Stimulated activated CD4-positive, alpha-beta T cell treated with anti-CD3 and anti-CD28 coated beads, Interleukin-2, amount 100 ng/mL, for 48 hours (primary cell): ENCODE measurements at regions not wholly inside any gene's neighbourhood (a gene's known extent, or its start where the extent isn't known, plus 50 kb on each side); places are given as distances from the start of the nearest gene placed in this dataset.
"Not testable (repeated sequence)": the region's sequence is repeated elsewhere in the genome, so short reads cannot be mapped to it uniquely, and the experiment has no call there.

Experiments
- DNase-seq, 2 donors: peaks; one replicate each; pipeline ENCODE4 v3.0.0-alpha.2; 2020

DNA sequence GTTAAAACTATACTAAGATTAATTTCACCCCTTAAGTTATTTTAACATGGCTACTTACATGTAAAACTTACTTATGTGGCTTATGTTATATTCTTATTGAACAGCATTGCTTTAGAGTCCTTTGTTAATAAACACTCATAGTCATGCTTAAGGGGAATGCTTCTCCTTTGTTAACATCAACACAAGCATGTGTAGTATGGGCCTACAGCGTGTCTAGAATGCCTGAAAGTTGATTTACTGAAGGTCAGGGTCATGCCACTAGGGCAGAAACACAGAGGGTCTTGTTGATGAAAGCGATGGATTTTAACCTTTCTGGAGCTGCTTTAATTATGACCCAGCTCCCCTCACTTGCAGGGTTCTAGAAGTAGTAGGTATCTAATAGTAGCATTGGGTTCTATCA is 159.8 kb upstream of the DLX2 start:
- no peak for DNase-seq

DNA sequence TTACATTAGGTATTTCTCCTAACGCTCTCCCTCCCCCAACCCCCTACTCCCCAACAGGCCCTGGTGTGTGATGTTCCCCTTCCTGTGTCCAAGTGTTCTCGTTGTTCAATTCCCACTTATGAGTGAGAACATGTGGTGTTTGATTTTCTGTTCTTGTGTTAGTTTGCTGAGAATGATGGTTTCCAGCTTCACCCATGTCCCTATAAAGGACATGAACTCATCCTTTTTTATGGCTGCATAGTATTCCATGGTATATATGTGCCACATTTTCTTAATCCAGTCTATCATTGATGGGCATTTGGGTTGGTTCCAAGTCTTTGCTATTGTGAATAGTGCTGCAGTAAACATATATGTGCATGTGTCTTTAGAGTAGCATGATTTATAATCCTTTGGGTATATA is 162.1 kb upstream of the DLX2 start:
- not testable (repeated sequence) for DNase-seq

DNA sequence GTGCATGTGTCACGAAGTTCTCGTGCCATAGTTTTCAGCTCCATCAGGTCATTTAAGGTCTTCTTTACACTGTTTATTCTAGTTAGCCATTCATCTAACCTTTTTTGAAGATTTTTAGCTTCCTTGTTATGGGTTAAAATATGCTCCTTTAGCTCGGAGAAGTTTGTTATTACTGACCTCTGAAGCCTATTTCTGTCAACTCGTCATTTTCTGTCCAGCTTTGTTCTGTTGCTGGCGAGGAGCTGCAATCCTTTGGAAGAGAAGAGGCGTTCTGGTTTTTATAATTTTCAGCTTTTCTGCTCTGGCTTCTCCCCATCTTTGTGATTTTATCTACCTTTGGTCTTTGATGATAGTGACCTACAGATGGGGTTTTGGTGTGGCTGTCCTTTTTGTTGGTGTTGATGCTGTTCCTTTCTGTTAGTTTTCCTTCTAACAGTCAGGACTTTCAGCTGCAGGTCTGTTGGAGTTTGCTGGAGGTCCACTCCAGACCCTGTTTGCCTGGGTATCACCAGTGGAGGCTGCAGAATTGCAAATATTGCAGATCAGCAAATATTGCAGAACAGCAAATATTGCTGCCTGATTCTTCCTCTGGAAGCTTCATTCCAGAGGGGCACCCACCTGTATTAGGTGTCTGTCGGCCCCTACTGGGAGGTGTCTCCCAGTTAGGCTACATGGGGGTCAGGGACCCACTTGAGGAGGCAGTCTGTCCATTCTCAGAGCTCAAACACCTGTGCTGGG is 157.7 kb upstream of the ITGA6 start:
- not testable (repeated sequence) for DNase-seq

DNA sequence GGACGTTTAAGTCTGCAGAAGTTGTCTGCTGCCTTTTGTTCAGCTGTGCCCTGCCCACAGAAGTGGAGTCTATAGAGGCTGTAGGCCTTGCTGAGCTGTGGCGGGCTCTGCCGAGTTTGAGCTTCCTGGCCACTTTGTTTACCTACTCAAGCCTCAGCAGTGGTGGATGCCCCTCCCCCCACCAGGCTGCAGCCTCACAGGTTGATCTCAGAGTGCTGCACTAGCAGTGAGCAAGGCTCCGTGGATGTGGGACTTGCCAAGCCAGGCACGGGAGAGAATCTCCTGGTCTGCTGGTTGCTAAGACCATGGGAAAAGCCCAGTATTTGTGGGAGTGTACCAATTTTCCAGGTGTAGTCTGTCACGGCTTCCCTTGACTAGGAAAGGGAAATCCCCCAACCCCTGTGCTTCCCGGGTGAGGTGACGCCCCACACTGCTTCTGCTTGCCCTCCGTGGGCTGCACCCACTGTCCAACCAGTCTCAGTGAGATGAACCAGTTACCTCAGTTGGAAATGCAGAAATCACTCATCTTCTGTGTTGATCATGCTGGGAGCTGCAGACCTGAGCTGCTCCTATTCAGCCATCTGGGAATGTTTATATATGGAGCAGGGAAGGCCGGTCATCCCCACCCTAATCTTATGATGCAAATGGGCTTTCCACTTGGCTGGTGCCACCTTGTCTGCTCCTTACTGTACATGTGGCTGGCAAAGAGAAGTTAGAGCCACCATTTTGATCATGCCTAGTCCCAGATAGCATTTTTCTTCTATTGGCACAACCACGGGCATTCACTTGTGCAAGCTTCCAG is 156.9 kb upstream of the ITGA6 start:
- DNase-seq: no peak

DNA sequence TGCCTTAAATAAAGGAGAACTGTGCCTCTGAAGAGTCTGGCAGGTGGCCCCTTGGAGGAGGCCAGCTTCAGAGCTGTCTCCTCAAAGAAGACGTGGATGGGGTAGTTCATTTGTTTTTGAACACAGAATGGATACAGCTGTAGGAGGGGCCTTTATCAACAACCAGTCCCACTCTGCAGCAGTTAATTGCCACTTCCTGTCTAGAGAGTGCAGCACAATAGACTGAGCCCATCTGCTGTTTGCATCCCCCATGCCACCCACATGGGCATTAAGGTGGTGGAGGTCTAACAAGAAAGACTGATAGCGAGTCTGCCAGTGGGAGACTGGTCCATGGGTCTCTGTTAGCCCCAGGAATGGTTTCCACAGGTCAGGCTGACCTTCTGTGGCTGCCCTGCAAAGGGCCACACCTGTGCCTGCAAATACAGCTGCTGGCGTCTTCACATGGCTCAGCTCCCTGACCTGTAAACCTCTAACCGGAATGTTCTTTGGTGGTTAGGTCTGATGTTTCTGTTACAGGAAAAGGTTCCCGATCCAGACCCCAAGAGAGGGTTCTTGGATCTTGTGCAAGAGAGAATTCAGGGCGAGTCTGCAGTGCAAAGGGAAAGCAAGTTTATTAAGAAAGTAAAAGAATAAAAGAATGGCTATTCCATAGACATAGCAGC is 153.3 kb upstream of the ITGA6 start:
- no peak for DNase-seq

DNA sequence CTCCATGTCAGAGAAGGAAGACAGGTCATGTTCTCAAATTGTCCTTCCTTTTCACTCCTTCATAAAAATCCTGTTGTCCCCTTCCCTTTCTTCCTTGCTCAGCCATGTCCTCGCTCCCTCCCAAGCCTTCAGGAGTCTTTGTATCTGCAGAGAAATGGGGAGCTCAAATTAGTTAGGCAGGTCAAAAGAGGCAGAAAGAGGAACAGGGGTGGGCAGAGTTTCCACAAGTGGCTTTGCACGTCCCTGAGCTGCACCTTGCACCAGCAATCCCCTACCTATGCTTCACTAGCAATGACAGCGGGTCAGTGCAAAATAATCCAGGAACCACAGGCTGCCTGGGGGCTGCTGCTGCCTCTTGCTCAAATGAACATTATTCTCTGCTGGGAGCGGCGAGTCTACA is 152.1 kb upstream of the ITGA6 start:
- DNase-seq: no peak

DNA sequence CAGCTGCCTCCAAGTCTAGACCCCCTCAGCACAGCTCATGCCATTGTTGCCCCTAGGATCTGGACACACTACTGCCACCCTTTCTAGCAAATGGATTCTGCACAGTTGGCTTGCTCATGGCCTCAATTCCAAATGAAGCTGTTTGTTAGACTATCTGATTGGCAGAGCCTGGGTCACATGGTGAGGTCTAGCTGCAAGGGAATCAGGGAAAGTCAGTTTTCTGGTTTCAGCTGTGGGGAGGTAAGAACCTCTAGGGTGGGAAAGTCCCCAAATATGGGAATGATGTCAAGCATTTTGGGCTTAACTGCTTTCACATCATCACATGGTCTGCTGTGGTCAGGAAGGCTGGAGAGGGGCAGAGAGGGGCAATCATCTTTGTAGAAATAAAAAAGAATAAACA is 150.4 kb upstream of the ITGA6 start:
- DNase-seq: no peak

DNA sequence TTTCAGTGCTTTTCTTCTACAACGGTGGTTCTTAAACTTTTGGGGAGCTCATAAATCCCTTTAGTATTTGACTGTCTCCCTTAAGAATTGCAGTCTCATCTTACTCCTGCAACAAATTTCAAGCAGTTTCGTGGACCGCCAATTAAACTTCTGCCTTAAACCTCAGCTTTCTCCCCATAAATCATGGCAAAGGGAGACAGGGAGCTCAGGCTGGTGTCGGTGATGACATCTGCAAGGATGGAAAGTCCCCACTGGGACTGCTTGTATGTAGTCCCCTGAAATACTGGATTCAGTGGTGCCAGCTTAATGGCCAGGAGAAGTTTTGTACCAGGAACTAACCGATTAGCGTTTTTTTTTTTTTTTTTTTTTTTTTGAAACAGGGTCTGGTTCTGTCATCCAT is 148.7 kb upstream of the ITGA6 start:
- no peak for DNase-seq

DNA sequence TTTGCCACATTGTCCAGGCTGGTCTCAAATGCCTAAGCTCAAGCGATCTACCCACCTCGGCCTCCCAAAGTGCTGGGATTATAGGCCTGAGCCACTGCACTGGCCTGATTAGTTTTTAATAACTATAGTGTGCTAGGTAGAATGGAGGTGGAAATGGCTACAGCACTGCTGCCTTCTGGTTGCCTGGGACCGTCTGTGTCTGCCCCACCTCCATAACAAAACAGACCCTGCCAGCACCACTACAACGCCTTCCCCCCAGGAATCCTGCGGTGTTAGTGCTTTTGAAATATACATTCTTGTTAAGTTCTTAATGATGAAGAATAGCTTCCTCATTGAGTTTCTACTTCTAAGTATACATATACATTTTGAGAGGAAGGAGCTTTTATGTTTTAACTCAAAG is 148.2 kb upstream of the ITGA6 start:
- DNase-seq: no peak

DNA sequence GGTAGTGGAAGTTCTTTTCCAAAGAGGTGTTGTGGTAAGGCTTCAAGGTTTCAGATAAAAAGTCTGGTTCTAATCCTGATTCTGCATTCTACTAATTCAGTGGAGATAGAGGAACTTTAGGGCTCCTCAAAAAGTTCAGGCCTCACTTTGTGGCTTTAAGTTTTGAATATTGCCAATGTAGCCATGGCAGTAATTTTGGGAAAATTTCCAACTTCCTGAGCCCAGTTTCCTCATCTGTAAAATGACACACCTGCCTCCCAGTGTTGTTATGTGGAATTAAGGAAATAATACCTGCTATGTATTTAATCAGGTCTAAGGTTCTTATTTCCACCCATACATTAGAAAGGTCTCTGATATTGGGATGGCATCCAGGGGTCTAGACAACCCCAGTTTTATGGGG is 147.6 kb upstream of the ITGA6 start:
- DNase-seq: no peak

DNA sequence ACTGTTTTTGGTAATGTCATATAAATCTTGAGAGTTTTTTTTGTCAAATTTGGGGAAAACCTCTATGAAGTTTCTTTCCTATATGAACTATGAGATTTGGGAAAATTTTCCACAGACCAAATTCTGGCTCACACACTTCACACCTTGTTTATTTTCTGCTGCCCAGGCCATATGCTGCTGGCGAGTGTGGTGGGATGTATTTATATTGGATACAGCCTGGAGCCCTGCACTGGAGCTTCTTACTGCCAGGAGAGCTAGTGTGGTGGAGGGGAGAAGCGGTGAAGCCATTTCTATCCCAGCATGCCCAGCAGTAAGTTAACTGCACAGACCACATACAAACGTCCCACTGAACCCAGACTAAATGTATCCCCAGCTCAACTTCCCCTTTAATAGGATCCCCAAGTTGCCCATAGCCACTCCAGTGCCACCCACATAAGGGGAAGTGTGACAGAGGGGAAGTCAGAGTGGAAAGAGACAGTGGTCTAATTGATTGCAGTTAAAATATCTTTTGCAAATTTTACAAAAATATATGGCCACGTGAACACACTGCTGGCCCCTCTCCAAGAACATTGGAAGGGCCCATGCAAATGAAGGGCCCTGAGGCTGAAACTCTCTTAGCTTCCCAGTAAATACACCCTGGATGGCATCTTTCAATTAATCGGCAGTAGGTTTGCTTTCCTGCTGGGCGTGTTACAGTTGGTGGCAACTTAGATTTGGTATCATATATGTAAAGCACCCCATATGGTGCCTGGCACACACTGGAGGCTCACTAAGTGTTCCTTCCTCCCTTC is 146.6 kb upstream of the ITGA6 start:
- no peak for DNase-seq

DNA sequence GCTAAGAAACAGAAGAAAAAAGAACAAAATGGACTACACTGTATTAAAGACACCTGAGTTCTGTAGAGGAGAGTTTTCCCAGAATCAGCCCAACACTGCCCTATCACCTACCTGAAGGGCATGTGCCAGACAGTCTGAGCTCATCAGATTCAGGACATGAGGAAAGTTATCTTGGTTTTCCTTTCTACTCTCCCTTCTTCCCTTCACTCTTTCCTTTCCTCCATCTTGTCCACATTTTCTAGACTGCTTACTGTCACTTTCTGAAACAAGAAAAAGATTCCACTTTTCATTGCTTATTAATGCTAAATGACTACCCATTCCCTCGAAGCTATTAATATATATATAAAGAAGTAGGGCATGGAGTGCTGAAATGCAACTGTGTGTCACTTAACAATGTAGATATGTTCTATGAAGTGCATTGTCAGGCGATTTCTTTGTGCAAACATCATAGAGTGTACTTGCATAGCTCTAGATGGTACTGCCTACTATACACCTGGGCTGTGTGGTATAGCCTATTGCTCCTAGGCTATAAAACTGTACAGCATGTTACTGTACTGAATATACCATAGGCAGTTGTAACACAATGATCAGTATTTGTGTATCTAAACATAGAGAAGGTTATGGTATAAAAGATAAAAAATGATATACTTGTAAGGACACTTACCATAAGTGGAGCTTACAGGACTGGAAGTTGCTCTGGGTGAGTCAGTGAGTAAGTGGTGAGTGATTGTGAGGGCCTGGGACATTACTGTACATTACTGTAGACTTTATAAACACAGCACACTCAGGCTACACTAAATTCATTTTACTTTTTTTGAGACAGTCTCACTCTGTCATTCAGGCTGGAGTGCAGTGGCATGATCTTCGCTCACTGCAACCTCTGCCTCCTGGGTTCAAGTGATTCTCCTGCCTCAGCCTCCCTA is 145.5 kb upstream of the ITGA6 start:
- no peak for DNase-seq

DNA sequence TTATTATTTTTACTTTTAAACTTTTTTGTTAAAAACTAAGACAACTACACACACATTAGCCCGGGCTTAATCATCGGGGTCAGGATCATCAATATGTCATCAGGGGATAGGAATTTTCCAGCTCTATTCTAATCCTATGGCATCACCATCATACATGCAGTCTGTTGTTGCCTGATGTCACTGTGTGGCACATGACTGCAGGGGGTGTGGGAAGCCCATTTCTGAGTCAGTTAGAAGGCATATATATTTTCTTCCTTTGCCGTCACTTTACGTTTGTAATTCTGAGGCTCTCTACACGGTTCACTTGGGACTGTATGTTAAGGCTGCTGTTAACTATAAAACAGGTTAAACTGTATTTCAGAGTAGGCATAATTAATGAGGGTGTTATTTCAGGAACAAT is 144.4 kb upstream of the ITGA6 start:
- no peak for DNase-seq

DNA sequence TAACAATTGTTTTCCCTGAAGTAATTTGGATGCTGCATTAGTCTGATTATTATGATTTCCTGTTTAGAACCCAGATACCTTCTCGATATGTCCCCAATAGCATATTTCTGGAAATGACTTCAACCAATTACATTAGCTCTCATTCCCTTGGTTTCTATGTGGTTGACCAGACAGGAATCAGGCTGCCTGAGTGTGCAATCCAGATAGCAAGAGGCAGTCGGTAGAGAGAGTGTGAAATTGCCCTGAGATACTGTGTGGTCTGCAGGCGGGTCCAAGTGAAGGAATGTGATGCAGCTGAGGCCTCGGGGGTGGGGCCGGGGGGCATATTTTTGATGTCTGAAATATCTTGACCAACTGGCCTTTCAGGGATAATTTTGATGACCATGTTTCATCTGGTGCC is 143.9 kb upstream of the ITGA6 start:
- DNase-seq: no peak

DNA sequence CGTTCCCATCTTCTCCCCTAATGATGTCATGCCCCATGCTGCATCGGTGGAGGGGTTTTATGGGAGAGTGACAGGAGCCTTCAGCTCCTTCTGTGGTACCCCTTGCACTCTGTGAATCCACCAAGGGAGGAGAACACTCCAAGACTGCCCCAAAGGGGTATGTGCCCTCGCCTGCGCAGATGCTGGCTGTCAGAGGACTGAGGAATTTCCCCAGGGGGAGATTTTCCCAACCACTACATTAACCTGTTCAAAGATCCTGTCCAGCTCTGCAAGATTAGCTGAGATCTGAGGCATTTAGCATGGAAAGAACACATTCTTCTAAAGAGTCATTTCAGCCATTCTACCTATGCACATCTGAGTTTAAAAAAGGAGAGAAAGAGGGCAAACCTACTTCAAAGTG is 143.2 kb upstream of the ITGA6 start:
- DNase-seq: no peak

DNA sequence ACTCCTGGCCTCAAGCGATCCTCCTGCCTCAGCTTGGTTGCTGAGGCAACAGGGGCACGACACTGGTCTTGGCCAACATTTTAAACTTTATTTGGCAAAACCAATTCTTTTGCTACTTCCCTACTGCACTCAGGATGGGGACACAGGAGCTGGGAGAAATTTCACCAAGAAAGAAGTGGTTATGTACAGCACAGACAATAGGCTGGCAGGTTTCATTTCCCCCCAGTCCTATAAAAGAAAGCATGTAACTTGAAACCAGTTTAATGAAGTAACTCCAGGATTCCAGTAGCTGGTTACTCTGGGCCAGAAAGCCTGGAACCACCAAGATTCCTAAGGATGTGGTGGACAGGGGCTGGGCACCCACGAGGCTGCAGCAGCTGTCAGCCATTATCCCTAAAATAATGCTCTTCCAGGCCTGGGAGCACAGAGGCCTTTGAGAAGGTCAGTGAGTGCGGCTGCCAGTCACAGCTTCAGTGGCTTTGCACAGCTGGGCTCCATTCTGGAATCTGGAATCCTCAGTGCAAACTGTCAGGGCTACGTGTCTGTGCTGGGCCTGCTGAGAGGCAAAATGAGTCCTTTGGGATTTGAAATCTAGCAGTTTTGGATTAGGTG is 142.3 kb upstream of the ITGA6 start:
- DNase-seq: no peak

DNA sequence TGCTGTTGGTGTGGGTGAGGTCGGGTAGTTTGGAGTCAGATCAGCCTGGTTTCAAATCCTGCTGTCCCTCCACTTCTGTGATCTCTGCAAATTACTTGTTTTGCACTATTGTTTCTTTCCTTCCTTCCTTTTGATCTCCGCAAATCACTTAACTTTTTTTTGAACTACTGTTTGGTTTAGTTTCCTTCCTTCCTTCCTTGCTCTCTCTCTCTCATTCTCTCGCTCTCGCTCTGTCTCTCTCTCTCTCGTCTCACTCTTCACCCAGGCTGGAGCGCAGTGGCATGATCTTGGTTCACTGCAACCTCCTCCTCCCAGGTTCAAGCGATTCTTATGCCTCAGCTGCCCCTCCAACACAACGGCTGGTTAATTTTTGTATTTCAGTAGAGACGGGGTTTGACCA is 141.6 kb upstream of the ITGA6 start:
- no peak for DNase-seq

DNA sequence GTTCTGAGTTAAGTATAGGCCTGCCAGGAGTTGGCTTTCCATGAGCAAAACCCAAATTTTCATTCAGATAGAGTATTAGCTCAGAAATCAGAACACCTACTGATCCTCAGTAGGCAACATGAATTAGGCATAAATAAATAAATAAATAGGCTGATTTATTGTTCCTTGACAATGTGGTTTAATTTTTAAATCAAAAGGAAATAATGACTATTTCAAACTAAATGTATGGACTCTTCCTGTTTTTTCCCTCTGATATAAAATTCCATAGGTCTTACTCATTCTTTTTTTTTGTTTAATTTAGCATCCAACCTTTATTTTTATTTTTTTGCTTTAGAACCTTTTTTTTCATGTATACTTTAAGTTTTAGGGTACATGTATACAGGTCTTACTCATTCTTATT is 140.2 kb upstream of the ITGA6 start:
- DNase-seq: no peak

DNA sequence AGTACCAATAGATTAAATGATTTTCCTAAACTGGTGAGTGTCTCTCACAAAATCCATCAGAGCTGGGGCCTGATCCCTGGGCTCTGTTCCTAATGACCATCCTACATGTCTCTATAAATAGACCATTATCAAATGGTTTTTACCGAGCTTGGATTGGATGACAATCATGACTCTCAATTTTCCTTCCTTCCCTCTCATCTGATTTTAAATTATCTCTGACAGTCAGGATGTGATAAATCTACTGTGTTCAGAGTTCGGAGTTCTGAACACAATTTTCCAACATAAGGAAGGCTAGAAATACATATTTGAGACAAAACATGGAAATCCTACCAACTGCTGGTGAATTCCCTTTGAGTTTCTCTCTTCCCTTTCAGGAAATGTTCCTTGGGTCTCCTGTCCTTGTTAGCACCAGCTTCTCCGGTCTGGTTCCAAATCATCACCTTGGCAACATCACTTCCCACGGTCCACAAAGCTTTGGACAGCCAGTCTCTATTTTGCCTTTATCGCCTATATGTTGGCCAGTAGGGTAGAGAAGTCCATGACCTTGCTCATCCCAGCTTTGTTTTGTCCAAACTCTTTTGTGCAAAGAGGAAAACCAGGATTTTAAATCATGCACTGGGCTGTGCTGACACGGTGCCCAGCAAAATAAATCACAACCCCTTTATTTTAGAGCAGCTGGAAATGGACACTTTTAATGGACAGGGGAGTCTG is 139.6 kb upstream of the ITGA6 start:
- DNase-seq: no peak

DNA sequence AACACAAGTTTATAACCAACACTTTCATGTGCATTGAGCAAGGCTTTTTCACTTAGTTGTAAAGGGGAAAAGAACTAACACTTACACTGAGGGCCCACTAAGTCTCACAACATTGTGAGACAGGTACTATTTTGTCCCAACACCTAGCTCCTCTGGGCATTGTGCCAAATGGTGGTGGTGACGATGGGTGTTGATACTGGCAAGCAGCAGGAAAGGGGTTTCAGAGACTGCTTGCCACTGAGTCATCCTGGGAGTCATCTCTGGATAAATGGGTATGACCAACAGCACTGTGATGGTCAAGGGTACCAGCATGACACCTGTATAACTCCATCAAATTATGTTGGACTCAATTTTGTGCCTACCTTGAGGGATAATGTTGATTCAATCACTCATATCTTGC is 138.8 kb upstream of the ITGA6 start:
- peak; percentile 7 to 18 for DNase-seq

DNA sequence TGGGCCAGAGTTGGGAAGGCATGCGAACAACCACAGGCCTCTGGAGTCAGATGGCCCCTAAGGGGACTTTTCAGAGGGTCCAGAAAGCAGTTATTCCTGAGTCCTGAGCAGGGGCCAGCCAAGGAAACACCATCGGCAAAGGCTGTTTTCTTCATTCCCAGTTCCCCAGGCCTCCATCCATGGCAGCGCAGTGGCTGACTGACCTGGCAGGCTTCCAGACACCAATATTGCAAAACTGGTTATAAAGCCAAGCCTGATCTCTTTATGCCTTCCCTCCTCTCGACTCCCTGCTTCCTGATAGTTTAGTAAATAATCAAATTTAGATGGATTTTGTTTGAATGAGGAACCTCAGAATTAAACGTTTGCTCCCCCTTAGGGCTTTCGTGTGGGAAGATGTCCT is 133.4 kb upstream of the ITGA6 start:
- DNase-seq: no peak
